ENCODE measurements at regions not wholly inside any gene's neighbourhood (a gene's known extent, or its start where the extent isn't known, plus 50 kb on each side); places are given as distances from the start of the nearest gene placed in this dataset.
A peak's percentile ranks its signal among the peaks of the same experiment; 100 is the strongest.

DNA sequence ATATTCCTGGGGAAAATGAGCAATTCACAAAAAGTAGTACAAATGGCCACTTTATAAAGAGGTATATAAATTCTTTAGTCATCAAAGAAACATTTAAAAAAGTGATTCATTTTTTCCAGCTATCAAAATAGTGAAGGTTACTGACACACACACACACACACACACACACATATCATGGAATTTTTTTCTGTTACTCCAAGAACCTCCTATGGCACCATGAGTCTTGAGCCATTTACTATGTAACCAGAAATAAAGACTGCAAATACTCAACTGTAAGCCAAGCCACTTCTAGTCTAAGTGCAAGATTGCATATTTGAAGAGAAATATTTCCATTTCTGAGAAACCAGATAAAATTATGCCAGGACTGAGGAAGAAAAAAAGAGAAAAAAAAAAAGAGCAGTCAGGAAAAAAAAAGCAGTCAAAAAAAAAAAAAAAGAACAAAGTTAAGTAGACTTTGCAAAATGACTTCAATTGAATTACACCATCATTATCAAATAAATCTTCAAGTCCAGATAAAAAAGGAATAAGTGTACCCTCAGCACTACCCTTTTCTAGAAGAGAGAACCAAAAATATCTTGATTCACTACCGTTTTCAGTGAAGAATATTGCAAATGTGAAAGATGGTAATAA, 275.7 kb downstream of the DAD1 start:
- in situ Hi-C loops (cut with HindIII; ENCODE audit: low sequenced_read_pairs): no loop called here
- H3K4me3 ChIP-seq (ENCODE audit: low read depth, low read length): no peak overlapping the region
- TF ChIP-seq, protein P1, sequence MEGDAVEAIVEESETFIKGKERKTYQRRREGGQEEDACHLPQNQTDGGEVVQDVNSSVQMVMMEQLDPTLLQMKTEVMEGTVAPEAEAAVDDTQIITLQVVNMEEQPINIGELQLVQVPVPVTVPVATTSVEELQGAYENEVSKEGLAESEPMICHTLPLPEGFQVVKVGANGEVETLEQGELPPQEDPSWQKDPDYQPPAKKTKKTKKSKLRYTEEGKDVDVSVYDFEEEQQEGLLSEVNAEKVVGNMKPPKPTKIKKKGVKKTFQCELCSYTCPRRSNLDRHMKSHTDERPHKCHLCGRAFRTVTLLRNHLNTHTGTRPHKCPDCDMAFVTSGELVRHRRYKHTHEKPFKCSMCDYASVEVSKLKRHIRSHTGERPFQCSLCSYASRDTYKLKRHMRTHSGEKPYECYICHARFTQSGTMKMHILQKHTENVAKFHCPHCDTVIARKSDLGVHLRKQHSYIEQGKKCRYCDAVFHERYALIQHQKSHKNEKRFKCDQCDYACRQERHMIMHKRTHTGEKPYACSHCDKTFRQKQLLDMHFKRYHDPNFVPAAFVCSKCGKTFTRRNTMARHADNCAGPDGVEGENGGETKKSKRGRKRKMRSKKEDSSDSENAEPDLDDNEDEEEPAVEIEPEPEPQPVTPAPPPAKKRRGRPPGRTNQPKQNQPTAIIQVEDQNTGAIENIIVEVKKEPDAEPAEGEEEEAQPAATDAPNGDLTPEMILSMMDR (IDR thresholded peaks at IDR 0.05; ENCODE audit: low read depth, low read length): no peak
- peak; percentile 22 for DNase-seq (ENCODE audit: low read depth, low spot score)

DNA sequence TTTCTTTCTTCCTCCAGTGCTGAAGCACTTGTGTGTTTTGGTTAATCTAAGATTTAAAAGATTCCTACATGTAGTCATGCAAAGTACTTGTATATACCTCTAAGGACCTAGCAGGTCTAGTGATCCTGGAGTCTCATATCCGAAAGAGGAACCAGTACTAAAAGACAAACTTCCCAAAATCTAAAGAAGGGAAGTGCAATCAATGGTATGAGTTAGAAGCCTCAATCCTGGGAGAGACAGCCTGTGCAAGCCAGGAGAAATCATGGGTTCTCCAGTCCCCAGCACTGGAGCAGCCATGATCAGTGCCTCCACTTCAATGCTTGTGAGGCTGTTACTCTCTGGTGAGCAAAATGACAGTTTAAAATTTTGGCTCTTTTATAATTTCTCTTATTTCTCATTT, 277.4 kb downstream of the DAD1 start:
- TF ChIP-seq, protein P1 (IDR thresholded peaks at IDR 0.05; ENCODE audit: low read depth, low read length): no peak
- in situ Hi-C loops (cut with HindIII; ENCODE audit: low sequenced_read_pairs): no loop called here
- no peak overlapping the region for H3K4me3 ChIP-seq (ENCODE audit: low read depth, low read length)
- DNase-seq (ENCODE audit: low read depth, low spot score): no peak

DNA sequence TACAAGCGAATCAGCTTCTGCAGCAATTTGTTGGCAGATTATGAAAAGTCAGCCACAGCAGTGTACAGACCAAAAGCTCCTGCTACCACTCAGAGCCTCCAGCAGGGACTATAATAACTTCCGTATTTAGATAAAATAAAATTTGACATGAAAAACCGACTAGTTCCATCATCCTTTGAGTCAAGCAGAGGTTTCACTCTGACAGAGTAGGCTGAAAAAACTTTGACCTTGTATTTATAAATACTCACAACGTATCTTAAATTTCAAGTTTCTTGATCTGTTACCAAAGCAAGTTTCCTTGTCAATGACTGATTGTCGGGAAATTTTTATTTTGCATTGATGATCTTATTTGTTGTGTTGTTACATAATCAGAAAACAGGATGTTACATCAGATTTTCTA, 283.4 kb downstream of the DAD1 start:
- TF ChIP-seq, protein P1 (IDR thresholded peaks at IDR 0.05; ENCODE audit: low read depth, low read length): no peak
- in situ Hi-C loops (cut with HindIII; ENCODE audit: low sequenced_read_pairs): no loop called here
- DNase-seq (ENCODE audit: low read depth, low spot score): no peak
- H3K4me3 ChIP-seq (ENCODE audit: low read depth, low read length): no peak overlapping the region

DNA sequence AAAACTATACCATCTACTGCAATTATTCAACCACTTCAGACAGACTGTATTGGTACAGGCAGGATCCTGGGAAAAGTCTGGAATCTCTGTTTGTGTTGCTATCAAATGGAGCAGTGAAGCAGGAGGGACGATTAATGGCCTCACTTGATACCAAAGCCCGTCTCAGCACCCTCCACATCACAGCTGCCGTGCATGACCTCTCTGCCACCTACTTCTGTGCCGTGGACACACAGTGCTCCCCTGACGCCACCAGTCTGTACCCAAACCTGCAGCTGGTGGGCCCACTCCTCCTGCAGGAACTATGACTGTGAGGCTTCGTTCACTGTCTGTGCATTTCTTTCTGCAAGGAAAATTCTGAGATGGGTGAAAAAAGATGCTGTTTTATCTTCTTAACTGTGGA, 284.7 kb downstream of the DAD1 start:
- TF ChIP-seq, protein P1 (IDR thresholded peaks at IDR 0.05; ENCODE audit: low read depth, low read length): no peak
- H3K4me3 ChIP-seq (ENCODE audit: low read depth, low read length): no peak overlapping the region
- in situ Hi-C loops (cut with HindIII; ENCODE audit: low sequenced_read_pairs): no loop called here
- DNase-seq (ENCODE audit: low read depth, low spot score): no peak

DNA sequence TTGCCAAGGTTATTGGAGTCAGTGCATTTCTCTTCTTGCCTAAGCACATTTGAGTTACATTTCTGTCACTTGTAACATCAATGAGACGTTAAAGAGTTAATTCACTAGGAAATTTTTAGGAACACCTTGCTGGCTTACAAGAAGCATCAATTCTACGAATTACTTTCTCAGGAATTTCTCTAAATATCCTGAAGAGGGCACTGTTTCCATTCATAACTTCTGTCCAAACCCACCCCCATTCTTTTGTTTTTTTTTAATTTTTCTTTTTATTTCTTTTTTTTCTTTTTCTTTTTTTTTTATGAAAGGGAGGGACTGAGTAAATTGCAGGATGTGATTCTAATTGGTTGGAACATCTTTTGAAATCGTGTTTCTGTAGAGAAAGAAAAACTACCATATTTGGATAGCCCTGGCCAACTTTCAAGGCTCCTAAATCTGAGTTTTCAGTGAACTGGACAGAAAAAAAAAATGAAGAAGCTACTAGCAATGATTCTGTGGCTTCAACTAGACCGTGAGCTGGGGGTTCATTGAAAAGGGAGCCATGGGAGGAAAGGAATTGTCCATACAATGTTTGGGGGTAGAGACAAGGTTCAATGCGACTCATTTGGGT, 285.3 kb downstream of the DAD1 start:
- in situ Hi-C loops (cut with HindIII; ENCODE audit: low sequenced_read_pairs): no loop called here
- no peak overlapping the region for H3K4me3 ChIP-seq (ENCODE audit: low read depth, low read length)
- TF ChIP-seq, protein P1 (IDR thresholded peaks at IDR 0.05; ENCODE audit: low read depth, low read length): peak; percentile 51
- peak; percentile 47 for DNase-seq (ENCODE audit: low read depth, low spot score)

DNA sequence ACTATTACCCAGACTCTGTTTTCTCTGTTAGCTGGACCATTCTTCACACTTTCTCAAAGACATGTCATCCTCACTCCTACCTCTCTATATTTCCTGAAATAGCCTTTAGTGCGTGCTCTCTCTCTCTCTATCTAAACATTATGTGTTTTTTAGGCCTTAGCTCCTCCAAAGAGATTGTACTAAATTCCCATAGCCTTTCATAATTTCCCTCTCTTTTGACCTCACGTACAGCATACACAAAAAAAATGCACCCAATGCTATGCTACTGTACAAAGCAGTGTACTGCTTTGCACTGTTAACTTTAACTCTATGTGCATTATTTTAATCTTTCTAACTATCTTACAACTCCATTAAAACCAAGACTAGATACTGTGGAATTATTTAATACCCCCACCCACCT, 288.4 kb downstream of the DAD1 start:
- in situ Hi-C loops (cut with HindIII; ENCODE audit: low sequenced_read_pairs): no loop called here
- H3K4me3 ChIP-seq (ENCODE audit: low read depth, low read length): no peak overlapping the region
- DNase-seq (ENCODE audit: low read depth, low spot score): peak; percentile 58
- TF ChIP-seq, protein P1 (IDR thresholded peaks at IDR 0.05; ENCODE audit: low read depth, low read length): no peak

Measured in astrocyte of the spinal cord (primary cell).